HepG2 (cell line): ENCODE measurements at regions not wholly inside any gene's neighbourhood (a gene's known extent, or its start where the extent isn't known, plus 50 kb on each side); places are given as distances from the start of the nearest gene placed in this dataset.

Experiments used
- ATAC-seq: fragments of 200-7000 bp; cut with Tn5 transposase; 3 replicates; pipeline ENCODE4 v1.9.1; 2020; ENCODE audit warnings: mild to moderate bottlenecking, moderate library complexity
- BruUV-seq: library from RNA; stranded (reverse); fragments of 400-500 nt; replicated peaks from 2 replicates; lab custom pipeline; 2021; lab: Mats Ljungman, UMichigan
- CTCF ChIA-PET: fragments of 300-600 bp; formaldehyde crosslinking; extraction: SDS; loops from one replicate; lab custom pipeline; 2021; ENCODE audit warnings: low total read pairs, inconsistent platforms, low intra/inter-chr PET ratio; lab: Yijun Ruan, JAX
- POLR2A ChIA-PET: fragments of 350-600 bp; sonication (Branson Sonifier 250); formaldehyde crosslinking; loops from one replicate; lab custom pipeline; 2020; ENCODE audit warnings: antibody characterized with exemption, inconsistent platforms; lab: Yijun Ruan, JAX
- DNase-seq: peaks from one replicate; pipeline ENCODE4 v3.0.0-alpha.2; 2015; ENCODE audit warnings: low spot score
- FAIRE-seq: peaks from 3 replicates; lab custom pipeline; 2011; peaks lifted over from hg19 to GRCh38; lab: Jason Lieb, UNC
- H2AFZ ChIP-seq: one replicate; pipeline ENCODE4 v1.6.1; 2011; ENCODE audit warnings: low read length, inconsistent platforms
- H3K27ac ChIP-seq: fragments of 300-600 bp; 3 replicates; pipeline ENCODE4 v1.8.0; 2011; ENCODE audit warnings: mixed run types, mild to moderate bottlenecking, mixed read lengths, low read length, inconsistent platforms; ENCODE audit not compliant: insufficient read depth; ENCODE audit errors: extremely low read length
- H3K27me3 ChIP-seq, 2 experiments: fragments of 200-600 bp in 1 of 2; 2 replicates in 1 of 2; 3 replicates in 1 of 2; pipeline versions ENCODE4 v1.6.0 to v1.8.0; 2011; ENCODE audit warnings: low read length in 2 of 2, mild to moderate bottlenecking in 2 of 2, moderate library complexity in 2 of 2, inconsistent platforms in 1 of 2; ENCODE audit not compliant: insufficient read depth in 2 of 2, control insufficient read depth in 1 of 2
- H3K36me3 ChIP-seq, 2 experiments: fragments of 200-600 bp in 1 of 2; replicated peaks in 1 of 2; 2 replicates in 1 of 2; 3 replicates in 1 of 2; pipeline versions ENCODE4 v1.5.1 to v1.8.0; 2011; ENCODE audit warnings: low read length in 2 of 2, inconsistent platforms in 1 of 2; ENCODE audit not compliant: insufficient read depth in 2 of 2, control insufficient read depth in 1 of 2
- H3K4me1 ChIP-seq: 2 replicates; pipeline ENCODE4 v1.5.1; 2012; ENCODE audit warnings: low read length, inconsistent platforms; ENCODE audit not compliant: insufficient read depth
- H3K4me2 ChIP-seq: 2 replicates; pipeline ENCODE4 v1.6.0; 2011; ENCODE audit warnings: low read depth, low read length, inconsistent platforms
- H3K4me3 ChIP-seq, 3 experiments: fragments of 200-600 bp in 1 of 3; sonication (generic), shearing (Covaris generic) in 1 of 3; replicated peaks in 1 of 3; 2 replicates each; pipeline ENCODE4 v1.5.1; 2011 to 2016; ENCODE audit warnings: low read length in 3 of 3, inconsistent platforms in 2 of 3, low read depth in 2 of 3, mild to moderate bottlenecking in 2 of 3, control low read depth in 1 of 3, mixed read lengths in 1 of 3; ENCODE audit not compliant: insufficient read depth in 1 of 3
- H3K79me2 ChIP-seq: one replicate; pipeline ENCODE4 v1.6.1; 2011; ENCODE audit warnings: low read length, inconsistent platforms; ENCODE audit not compliant: insufficient read depth
- H3K9ac ChIP-seq: 2 replicates; pipeline ENCODE4 v1.6.0; 2011; ENCODE audit warnings: mild to moderate bottlenecking, low read depth, low read length, inconsistent platforms; ENCODE audit not compliant: insufficient read depth
- H3K9me3 ChIP-seq: 2 replicates; pipeline ENCODE4 v1.5.1; 2012; ENCODE audit warnings: mild to moderate bottlenecking, low read length
- H4K20me1 ChIP-seq: 2 replicates; pipeline ENCODE4 v1.6.0; 2011; ENCODE audit warnings: inconsistent platforms, mild to moderate bottlenecking, low read length, moderate library complexity; ENCODE audit not compliant: insufficient read depth
- EEA1 ChIP-seq: sonication (generic); formaldehyde crosslinking; IDR thresholded peaks from 2 replicates; pipeline ENCODE4 v1.5.1; 2020; ENCODE audit warnings: mild to moderate bottlenecking, missing genetic modification reagents, borderline replicate concordance
- GABPB1 ChIP-seq: IDR thresholded peaks from 2 replicates; pipeline ENCODE4 v1.6.1; 2016; ENCODE audit warnings: mild to moderate bottlenecking, missing genetic modification reagents, moderate library complexity, missing compliant biosample characterization
- HMG20A ChIP-seq: IDR thresholded peaks from 2 replicates; pipeline ENCODE4 v1.6.1; 2016; ENCODE audit warnings: borderline replicate concordance
- HNF4A ChIP-seq: sonication (generic); formaldehyde crosslinking; IDR thresholded peaks from 2 replicates; pipeline ENCODE4 v1.4.0; 2020; ENCODE audit warnings: missing genetic modification reagents
- HOXA5 ChIP-seq: sonication (generic); formaldehyde crosslinking; IDR thresholded peaks from 2 replicates; pipeline ENCODE4 v1.4.0; 2020; ENCODE audit warnings: missing genetic modification reagents
- HOXD1 ChIP-seq: sonication (generic); formaldehyde crosslinking; IDR thresholded peaks from 2 replicates; pipeline ENCODE4 v1.5.0; 2020; ENCODE audit warnings: missing genetic modification reagents
- MAF1 ChIP-seq: sonication (generic); formaldehyde crosslinking; IDR thresholded peaks from 2 replicates; pipeline ENCODE4 v1.5.0; 2020; ENCODE audit warnings: missing genetic modification reagents, borderline replicate concordance
- NCOA2 ChIP-seq: sonication (generic); formaldehyde crosslinking; IDR thresholded peaks from 2 replicates; pipeline ENCODE4 v1.8.0; 2022; ENCODE audit warnings: inconsistent platforms
- NFYC ChIP-seq: IDR thresholded peaks from 2 replicates; pipeline ENCODE4 v1.6.1; 2016; ENCODE audit warnings: missing genetic modification reagents, missing compliant biosample characterization
- RBFOX2 ChIP-seq: fragments of 200-400 bp; formaldehyde crosslinking; IDR thresholded peaks from 2 replicates; pipeline ENCODE4 v1.6.1; 2017; ENCODE audit warnings: low read depth, mild to moderate bottlenecking, low read length
- SRSF1 ChIP-seq: fragments of 200-400 bp; formaldehyde crosslinking; optimal IDR thresholded peaks from 2 replicates; pipeline ENCODE3; 2017; ENCODE audit warnings: mild to moderate bottlenecking, low read depth, low read length, moderate library complexity
- TBL1XR1 ChIP-seq: fragments of 150-350 bp; IDR thresholded peaks from 2 replicates; pipeline ENCODE4 v1.6.1; 2014; ENCODE audit warnings: borderline replicate concordance, low read length; ENCODE audit not compliant: partially characterized antibody
- ZFP1 ChIP-seq: IDR thresholded peaks from 2 replicates; pipeline ENCODE4 v1.6.1; 2016
- ZFP90 ChIP-seq: sonication (generic); formaldehyde crosslinking; IDR thresholded peaks from 2 replicates; pipeline ENCODE4 v1.8.0; 2022; ENCODE audit warnings: missing genetic modification reagents, mild to moderate bottlenecking, inconsistent platforms, borderline replicate concordance
- ZNF574 ChIP-seq: sonication (generic); formaldehyde crosslinking; IDR thresholded peaks from 2 replicates; pipeline ENCODE4 v1.4.0; 2020; ENCODE audit warnings: missing genetic modification reagents
- ZNF652 ChIP-seq: IDR thresholded peaks from 2 replicates; pipeline ENCODE4 v1.6.1; 2016; ENCODE audit warnings: low read depth, borderline replicate concordance
- ZNF879 ChIP-seq: sonication (generic); formaldehyde crosslinking; IDR thresholded peaks from 2 replicates; pipeline ENCODE4 v1.8.1; 2023; ENCODE audit warnings: missing genetic modification reagents
- WGBS: methylation state at CpG from one replicate; pipeline ENCODE4 v1.1.6; 2017; ENCODE audit warnings: low lambda C conversion rate; 5-methylcytosine and 5-hydroxymethylcytosine counted together
- in situ Hi-C: cut with HindIII; loops from 2 replicates; pipeline ENCODE4 v1.10.0; 2017; ENCODE audit warnings: low pct_unique_long_range_greater_than_20kb; ENCODE audit not compliant: extremely low pct_ligation_motif_present
- intact Hi-C: fragments of 100-400 bp; cut with micrococcal nuclease; formaldehyde crosslinking; loops from one replicate; pipeline ENCODE4 v1.10.0; 2022; ENCODE audit not compliant: unreplicated experiment

GRCh38 chr11:129704831-129705230 lies 110.8 kb upstream of the TMEM45B start:
- Histone ChIP-seq H3K27me3 (peaks cover 7 to 59% of the 10 kb centered on the region in 2 experiments; a peak in 4 of 5 replicates), H3K4me2 (no peak overlapping the region), H2AFZ (no peak overlapping the region), H3K4me3 (no peak overlapping the region), H3K9ac (no peak overlapping the region), H3K79me2 (no peaks in the 10 kb centered on the region)
- FAIRE-seq: no peak
- in situ Hi-C loops: no loop called here
- no TSS peak for BruUV-seq
- CTCF ChIA-PET: no interaction called here
- TF ChIP-seq ZFP1 (CRISPR knock-in tag): no peak
- no peak for TF ChIP-seq NFYC (CRISPR knock-in tag)
- TF ChIP-seq HOXD1 (CRISPR knock-in tag): no peak
- TF ChIP-seq ZFP90: no peak
- no peak for TF ChIP-seq ZNF879 (CRISPR knock-in tag)
- no peak for TF ChIP-seq MAF1 (CRISPR knock-in tag)
- TF ChIP-seq, all 625 proteins: peak for 0
- H3K4me1 ChIP-seq: no peaks in the 10 kb centered on the region
- WGBS: 17% methylated on average over 3 of the region's 3 CpGs
- H4K20me1 ChIP-seq: no peaks in the 10 kb centered on the region; the same call in 1 of the 2 replicates
- no peaks in the 10 kb centered on the region for H3K36me3 ChIP-seq
- H3K9me3 ChIP-seq: no peaks in the 10 kb centered on the region
- DNase-seq (no peak), ATAC-seq (no peak)
- POLR2A ChIA-PET: no interaction called here
- no peak overlapping the region for H3K27ac ChIP-seq
- intact Hi-C loops: no loop called here

GRCh38 chr11:129705341-129705740 lies 110.3 kb upstream of the TMEM45B start:
- intact Hi-C loops: no loop called here
- H3K36me3 ChIP-seq: no peaks in the 10 kb centered on the region
- FAIRE-seq (no peak), ATAC-seq (no peak), DNase-seq (no peak)
- WGBS: 57% methylated on average over 8 of the region's 8 CpGs
- H3K79me2 ChIP-seq: no peaks in the 10 kb centered on the region
- no peak overlapping the region for H3K4me2 ChIP-seq
- H3K9ac ChIP-seq: no peak overlapping the region
- H3K9me3 ChIP-seq: no peaks in the 10 kb centered on the region
- in situ Hi-C loops: no loop called here
- CTCF ChIA-PET: no interaction called here
- no peak overlapping the region for H3K27ac ChIP-seq
- no peaks in the 10 kb centered on the region for H3K4me1 ChIP-seq
- BruUV-seq: no TSS peak
- H4K20me1 ChIP-seq: no peaks in the 10 kb centered on the region; the same call in 1 of the 2 replicates
- no peak overlapping the region for H2AFZ ChIP-seq
- POLR2A ChIA-PET: no interaction called here
- peaks cover 9 to 59% of the 10 kb centered on the region in 2 experiments; a peak in 4 of 5 replicates for H3K27me3 ChIP-seq
- H3K4me3 ChIP-seq: no peak overlapping the region
- TF ChIP-seq EEA1 (CRISPR knock-in tag): no peak
- no peak for TF ChIP-seq SRSF1
- TF ChIP-seq ZNF574 (CRISPR knock-in tag): no peak
- TF ChIP-seq HNF4A (CRISPR knock-in tag): no peak
- no peak for TF ChIP-seq GABPB1 (CRISPR knock-in tag)
- TF ChIP-seq TBL1XR1: no peak
- no peak for TF ChIP-seq HMG20A
- no peak for TF ChIP-seq HOXA5 (CRISPR knock-in tag)
- TF ChIP-seq RBFOX2: no peak
- TF ChIP-seq NCOA2 (CRISPR knock-in tag): no peak
- no peak for TF ChIP-seq ZNF652 (CRISPR knock-in tag)
